Non-pigmented ciliary epithelial cell (primary cell): ENCODE measurements at regions not wholly inside any gene's neighbourhood (a gene's known extent, or its start where the extent isn't known, plus 50 kb on each side); places are given as distances from the start of the nearest gene placed in this dataset.

Source experiments
- DNase-seq: peaks from one replicate; pipeline ENCODE4 v3.0.0-alpha.2; 2010; ENCODE audit warnings: low read depth

DNA sequence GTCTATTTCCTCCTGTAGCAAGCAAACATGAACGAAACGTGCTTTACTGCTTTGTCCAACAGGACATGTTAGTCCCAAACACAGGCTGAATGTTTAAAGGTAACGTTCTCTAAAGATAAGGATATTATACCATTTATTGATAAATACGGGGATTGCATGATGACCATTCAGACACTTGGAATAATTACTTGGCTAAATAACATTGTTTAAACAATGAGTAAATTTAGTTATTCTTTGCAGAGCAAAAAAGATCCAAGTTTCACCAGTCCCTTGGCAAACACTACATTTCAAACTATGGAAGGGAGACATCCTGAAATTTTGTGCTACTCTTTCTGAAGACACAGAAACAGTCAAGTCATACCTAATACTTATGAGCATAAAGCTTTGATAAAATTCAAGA, 88.0 kb downstream of the ZNF280B start:
- DNase-seq, result no peak

DNA sequence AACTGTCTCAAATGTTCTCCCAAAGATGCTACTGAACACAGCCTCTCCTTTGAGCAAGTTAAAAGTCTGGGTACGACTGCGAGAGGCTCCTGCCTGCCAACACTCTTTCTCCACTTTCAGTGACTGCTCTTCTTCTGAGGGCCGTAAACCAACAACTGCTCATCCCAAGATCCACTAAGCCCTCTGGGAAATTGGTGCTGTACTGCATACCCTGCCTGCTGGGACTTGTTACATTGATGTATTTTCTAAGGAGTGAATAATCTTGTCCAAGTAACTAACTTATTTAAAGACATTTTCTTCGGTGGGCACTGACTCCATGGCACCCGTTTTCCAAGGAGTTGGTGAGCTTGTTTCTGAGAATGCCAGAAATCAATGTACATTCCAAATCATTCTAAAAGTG, 87.2 kb downstream of the ZNF280B start:
- DNase-seq, result no peak

DNA sequence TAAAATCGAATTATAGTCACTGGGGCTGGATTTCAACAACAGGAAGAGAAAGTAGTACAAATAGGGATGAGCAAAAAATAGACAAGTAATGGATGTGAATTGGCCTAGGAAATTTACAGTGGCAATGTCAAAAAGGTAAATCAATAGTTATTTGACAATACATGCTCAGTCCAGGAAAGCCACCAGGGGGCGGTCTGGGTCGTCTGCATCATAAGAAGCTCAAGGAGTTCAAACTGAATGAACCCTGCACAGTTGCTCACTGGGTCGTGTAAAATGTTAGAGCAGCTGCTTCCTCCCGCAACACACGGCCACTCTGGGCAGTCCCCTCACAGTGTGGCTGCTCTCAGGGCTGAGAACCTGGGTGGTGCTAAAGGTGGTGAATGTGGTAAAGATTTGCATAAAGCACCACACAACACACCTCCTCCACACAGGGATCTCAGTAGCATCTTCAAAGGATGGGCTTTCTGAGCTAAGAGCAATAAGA, 85.9 kb downstream of the ZNF280B start:
- peak; percentile 19 for DNase-seq

DNA sequence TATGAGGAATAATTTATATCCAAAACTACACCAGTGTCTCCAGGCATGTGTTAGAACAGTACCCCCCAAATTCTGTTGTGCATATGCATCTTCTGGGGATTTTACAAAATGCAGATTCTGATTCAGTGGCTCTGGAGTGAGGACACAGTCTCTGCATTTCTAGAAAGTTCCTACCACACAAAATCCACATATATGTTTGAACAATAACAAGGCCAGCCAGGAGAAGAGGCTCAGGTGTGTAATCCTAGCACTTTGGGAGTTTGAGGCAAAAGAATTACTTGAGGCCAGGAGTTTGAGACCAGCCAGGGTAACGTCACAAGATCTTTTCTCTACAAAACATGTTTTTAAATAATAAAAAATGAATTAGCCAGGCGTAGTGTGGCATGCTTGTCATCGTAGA, 84.9 kb downstream of the ZNF280B start:
- DNase-seq, result no peak

DNA sequence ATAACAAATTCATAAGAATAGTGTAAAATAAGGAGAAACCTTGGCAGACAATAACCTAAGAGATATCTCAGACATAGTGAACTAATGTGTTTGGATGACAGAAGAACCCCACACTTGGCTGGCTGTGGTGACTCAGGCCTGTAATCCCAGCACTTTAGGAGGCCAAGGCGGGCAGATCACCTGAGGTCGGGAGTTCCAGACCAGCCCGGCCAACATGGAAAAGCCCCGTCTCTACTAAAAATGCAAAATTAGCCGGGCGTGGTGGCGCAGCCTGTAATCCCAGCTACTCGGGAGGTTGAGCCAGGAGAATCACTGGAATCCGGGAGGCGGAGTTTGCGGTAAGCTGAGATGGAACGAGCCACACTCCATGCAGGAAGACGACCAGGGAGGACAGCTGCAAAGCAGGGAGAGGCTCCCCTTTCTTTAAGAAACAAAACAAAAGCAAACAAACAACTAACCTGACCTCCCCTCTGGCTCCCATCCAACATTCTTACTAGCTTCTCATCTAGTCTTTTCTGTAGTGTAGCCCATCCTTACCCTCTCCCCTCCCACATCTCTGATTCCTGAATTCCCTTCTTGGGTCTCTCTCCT, 84.2 kb downstream of the ZNF280B start:
- DNase-seq, result no peak

DNA sequence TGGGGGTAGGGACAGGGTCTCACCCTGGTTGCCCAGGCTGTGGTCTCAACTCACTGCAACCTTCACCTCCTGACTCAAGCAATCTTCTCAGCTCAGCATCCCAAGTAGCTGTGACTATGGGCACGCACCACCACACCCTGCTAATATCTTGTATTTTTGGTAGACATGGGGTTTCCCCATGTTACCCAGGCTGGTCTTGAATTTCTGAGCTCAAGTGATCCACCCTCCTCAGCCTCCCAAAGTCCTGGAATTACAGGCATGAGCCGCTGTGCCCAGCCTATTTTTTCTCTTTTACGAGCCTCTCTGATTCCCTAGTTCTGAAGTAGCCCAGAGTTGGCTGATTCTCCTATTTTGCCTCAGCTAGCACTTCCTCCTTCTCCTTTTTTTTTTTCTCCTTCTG, 83.6 kb downstream of the ZNF280B start:
- DNase-seq, result no peak

DNA sequence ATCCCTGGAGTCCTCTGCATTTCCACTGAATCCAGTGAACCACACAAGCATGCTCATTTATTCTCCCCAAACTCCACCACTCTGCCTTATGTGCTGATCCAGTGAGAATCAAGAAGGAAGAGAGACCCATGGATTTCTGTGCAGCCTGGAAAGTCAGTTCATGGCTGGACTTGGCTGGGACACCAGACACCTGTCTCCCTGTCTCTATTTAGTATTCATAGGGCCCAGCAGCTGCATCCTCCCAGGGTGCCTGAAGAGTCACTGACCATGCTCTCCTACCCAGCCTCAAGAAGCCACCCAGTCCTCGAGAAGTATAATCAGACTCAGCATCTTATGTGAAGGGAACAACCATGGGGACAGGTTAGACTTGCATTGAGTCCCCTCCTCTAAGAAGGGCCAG, 83.2 kb downstream of the ZNF280B start:
- no peak for DNase-seq

DNA sequence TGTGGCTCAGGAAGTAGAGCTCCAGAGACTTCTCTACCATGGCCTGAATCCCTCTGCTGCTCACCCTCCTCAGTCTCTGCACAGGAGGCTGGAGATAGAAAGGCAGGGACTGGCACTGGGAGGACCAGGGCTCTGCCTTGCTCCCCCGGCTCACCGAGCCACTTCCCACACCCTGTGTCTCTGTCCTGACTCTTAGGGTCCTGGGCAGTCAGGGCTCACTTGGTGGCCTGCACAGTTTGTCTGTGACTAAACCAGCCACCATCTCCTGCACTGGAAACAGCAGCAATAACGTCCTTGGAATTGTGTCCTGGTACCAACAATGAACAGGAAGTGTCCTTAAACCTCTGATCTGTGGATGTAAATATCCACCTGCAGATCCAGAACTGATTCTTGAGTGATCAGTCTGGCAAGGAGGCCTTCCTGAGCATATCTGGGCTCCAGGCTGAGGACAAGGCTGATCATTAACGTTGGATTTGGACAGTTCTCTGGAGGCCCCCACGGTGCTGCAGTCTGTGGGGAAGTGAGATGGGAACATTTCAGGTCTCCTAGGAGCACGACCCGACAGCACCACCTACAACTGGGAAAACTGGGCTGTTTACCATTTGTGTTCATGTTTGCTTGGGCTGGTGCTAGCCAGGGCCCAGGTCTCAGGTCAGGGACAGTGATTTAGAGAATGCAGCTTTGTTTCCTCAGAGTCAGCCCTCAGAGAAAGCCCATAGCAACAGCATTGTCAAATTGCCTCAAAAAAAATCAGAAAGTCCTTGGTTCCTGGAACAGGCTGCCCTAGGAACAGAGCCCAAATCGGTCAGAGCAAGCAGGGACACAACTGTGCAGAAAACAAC, 82.5 kb downstream of the ZNF280B start:
- no peak for DNase-seq

DNA sequence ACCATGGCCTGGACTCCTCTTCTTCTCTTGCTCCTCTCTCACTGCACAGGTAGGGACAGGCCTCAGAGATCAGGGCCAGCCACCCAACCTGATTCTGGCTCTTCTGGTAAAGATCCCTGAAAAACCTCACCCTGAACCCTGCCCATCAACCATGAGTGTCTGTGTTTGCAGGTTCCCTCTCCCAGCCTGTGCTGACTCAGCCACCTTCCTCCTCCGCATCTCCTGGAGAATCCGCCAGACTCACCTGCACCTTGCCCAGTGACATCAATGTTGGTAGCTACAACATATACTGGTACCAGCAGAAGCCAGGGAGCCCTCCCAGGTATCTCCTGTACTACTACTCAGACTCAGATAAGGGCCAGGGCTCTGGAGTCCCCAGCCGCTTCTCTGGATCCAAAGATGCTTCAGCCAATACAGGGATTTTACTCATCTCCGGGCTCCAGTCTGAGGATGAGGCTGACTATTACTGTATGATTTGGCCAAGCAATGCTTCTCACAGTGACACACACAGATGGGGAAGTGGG, 80.9 kb downstream of the ZNF280B start:
- DNase-seq, result no peak

DNA sequence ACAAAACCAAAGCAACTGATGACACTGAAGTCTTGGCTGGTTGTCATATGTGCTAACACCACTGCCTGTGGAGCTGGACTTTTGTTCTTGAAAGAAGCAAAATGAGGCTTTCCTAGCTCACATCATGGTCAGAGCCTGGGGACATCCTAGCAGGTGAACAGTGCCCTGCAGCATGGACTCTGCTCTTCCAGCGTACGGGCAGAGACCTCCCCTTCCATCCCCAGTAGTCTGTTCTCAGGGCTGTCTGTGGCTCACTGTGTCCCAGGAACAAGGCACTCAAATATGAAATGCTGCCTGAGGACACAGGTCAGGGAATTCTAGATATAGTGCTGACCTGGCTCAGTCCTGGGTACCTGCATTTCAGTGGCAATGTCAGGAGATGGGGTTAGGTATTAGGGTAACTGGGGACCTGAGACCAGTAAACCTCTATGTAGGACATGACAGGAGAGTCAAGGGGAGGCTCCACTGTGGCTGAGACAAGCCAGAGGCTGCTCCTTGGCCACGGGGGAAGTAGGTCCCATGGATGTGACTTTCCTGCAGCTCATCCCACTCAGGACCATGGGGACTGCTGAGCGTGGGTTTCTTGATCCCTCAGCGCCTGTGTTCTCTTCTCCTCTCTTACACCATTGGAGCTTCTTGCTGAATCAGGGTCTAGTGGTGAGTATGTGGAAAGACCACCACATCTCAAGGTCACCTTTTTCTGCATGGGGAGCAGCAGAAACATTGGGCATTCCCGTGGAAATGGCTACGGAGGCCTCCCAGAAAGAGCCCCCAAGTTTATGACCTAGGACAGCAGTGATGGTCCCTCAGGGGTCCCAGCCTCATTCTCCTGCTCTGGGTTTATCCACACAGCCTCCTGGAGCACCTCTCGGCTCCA, 80.1 kb downstream of the ZNF280B start:
- DNase-seq, result no peak

DNA sequence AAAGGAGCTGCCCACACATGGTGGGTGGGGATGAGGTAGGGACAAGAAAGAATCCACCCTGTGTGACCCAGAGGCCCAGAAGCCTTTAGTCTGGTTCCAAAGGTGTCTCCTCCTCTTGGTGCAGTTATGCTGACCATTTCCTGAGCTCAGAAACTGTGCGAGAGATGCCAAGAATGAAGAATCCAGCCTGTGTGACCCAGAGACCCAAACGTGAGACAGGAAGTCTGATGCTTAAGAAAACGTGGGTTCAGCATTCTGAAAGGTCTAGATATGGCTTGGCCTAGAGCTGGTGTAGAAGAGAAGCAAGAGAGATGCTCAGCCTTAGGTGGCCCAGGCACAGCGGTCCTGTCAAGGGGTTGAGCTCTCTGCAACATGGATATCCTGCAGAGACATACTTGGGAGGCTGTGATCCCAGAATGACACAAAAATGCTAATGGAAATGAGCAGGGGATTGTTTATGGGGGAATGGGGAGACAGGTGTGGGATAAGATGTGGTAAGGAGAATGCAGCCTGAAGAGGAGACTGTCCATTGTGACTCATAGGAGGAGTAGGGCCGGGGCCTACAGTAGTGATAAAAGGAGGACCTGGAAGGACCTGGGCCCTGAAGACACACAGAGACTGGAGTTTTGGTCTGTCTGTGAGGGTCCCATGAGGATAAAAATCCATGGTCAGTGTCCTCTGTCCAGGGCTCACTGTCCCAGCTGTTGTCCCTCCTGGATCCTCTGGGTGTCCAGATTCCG, 79.0 kb downstream of the ZNF280B start:
- DNase-seq, result no peak

DNA sequence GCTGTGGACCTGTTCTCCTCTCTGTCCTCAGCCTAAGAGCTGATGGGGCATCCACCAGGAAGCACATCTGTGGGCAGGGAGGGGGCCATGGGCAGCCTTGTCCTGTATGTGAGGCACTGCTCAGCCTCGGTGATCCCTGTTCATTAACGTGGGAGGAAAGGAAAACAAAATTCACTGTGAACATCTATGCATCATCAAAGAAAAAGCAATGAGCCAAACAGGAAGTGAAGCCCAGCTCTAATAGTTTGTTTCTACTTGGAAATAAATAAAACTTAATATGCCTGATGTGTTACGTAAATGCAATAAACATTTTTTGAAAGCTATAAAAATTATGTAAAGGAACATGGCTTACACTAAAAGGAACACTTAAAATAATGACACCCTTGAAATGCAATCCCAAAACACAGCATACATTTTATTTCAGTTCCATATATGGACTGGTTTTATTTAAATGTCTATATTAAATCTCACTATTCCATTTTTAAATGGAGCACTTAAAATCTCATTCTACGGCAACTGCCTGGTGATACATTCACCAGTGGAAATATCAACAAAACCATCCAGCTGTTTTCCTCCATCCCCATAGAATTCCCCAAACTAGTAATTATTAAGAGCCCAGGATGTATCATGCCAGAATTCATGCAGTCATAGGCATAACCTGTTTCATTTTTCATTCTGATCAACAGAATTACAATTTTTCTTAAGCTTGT, 78.3 kb downstream of the ZNF280B start:
- DNase-seq, result no peak

DNA sequence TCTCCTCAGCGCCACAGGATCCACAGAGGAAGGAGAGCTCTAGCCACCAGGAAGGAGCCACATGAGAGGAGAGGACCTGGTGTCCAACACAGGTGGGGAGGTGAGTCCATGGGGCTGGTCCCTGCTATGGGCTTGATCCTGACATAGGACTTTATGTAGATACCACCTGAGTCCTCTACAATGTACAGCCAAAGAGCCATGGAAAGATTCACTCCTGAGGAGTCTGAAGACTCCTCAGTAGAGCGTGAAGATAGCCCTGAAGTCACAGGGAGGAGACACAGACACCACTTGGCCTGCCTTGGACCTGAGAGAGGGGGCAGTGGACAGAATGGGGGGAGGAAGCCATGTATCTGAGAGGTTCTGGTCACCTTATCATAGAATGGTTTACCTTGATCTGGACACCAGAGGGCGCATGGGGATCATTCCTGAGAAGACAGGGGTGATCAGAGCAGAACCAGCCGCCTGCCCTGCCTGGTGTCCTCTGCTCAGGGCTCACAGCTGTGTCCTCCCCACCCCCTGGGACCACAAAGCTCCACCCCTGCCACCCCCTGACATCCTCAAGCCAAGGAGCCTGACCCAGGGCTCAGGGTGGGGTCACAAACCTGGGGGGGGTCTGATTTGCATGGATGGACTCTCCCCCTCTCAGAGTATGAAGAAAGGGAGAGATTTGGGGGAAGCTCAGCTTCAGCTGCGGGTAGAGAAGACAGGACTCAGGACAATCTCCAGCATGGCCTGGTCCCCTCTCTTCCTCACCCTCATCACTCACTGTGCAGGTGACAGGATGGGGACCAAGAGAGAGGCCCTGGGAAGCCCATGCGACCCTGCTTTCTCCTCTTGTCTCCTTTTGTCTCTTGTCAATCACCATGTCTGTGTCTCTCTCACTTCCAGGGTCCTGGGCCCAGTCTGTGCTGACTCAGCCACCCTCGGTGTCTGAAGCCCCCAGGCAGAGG, 77.0 kb downstream of the ZNF280B start:
- peak; percentile 14 for DNase-seq

DNA sequence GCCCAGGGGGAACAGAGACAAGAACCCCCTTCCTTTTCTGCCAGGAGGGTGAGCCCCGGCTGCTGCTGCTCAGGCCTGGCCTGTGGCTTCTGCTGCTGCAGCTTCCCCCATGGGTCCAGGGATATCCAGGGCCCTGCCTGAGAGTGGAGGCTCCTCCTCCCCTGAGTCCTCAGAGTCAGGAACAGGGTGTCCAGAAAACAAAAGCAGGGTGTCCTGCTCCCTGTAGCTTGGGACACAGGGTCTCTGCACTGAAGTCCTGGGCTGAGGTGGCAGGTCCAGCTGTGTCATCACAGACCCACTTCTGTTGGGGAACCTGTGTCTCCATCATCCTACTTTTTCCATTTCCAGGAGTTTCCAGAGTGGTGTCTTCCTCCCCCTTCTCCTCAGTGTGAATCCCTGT, 76.1 kb downstream of the ZNF280B start:
- no peak for DNase-seq

DNA sequence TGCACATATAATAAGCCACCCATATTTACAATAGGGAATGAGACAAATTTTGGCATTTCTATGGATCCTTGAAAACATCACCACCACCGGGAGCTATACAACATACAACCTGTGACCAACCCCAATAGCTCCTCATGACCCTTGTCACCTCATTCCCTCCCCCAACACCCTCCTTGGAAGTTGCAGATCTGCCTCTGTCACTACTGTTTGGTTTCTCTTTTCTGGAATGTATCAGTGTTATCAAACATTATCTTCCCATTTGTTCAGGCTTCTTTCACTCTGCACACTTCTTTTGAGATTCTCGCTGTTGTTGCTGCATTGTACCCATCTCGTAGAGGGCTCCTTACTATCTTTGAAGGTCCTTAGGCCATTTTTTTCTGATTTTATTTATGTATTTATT, 75.6 kb downstream of the ZNF280B start:
- DNase-seq, result no peak

DNA sequence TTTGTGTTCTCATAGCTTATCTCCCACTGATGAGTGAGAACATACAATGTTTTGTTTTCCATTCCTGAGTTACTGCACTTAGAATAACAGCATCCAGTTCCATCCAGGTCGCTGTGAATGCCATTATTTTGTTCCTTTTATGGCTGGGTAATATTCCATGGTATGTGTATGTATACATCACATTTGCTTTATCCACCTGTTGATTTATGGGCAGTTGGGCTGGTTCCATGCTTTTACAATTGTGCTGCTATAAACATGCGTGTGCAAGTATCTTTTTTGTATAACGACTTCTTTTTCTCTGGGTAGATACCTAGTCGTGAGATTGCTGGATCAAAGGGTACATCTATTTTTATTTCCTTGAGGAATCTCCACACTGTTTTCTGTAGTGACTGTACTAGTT, 74.8 kb downstream of the ZNF280B start:
- DNase-seq, result no peak
